Lung microvascular endothelial cell (primary cell): ENCODE measurements at regions not wholly inside any gene's neighbourhood (a gene's known extent, or its start where the extent isn't known, plus 50 kb on each side); places are given as distances from the start of the nearest gene placed in this dataset.
"Not testable (repeated sequence)": the region's sequence is repeated elsewhere in the genome, so short reads cannot be mapped to it uniquely, and the experiment has no call there.

Experiments
- DNase-seq, 2 donors: peaks; one replicate each; pipeline versions ENCODE4 v3.0.0 to v3.0.0-alpha.2; 2010; ENCODE audit warnings: low read depth in 2 of 2

DNA sequence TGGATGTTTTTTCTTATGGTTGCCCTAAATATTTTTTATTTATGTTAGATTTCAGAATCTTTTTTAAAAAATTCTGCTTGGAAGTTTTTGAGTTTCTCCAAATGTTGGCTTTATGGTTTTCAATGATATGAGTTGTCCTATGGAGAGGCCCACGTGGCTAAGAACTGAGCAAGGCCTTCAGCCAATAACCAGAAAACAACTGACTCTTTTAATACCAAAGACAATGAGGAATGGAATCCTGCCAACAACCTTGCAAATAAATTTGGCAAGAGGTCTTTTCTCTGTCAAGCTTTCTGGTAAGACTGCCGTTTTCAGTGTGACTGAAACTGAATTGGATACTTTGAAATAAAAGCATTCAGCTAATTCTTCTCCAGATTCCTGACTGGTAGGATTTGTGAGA, 1740.1 kb upstream of the WWC1 start:
- DNase-seq, result no peak

DNA sequence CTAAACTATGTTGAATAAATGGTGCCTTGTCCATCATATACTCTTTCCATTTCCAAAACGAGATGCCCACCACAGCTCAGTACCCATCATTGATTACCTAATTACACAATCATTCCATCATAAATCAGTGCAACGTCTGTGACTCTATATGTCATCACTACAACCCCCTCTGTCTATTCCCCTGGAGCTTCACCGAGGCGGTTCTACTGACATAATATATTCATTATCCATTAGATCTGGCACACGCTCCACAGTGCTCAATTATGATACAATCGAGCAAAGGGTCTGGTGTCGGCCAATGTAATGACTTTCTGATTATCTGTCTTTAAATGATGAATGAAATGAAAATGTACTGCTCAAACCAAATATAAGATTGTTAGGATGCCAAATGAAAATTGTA, 1737.7 kb upstream of the WWC1 start:
- DNase-seq, result no peak

DNA sequence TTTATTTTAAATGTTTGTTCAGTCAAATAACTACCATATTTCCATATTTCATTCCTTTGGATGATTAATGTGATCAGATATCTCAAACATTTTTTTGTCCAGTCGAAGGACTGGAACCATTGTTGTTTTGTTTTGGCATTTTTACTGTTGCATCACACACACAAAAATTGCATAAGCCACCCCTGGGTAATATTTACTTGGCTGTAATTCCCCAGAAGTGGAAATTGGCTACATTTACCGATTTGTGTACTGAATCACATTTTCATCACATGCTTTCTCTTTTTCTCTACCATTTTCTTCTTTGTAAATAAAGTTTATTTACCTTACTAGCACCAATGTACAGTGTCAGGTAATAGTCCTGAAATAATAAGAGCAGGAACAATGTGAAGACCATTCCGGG, 1729.7 kb upstream of the WWC1 start:
- DNase-seq, result no peak

DNA sequence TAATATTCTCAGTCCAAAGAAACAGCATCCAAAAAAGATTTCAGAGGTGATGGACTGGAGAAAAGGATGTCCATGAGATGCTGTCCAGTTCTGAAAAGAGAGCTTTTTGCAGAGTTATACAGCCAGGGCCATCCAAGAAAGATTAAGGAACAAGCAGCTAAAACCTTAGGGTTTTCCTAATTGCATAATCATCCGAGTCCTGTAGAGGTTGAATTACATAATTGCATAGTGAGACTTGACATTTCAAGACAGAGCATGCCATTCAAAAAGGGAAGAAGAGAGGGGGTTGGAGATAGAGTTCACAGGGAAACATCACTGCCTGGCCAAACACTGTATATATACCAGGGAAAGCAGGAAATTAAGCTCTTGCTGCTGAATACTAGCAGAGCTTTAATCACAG, 1729.2 kb upstream of the WWC1 start:
- no peak for DNase-seq

DNA sequence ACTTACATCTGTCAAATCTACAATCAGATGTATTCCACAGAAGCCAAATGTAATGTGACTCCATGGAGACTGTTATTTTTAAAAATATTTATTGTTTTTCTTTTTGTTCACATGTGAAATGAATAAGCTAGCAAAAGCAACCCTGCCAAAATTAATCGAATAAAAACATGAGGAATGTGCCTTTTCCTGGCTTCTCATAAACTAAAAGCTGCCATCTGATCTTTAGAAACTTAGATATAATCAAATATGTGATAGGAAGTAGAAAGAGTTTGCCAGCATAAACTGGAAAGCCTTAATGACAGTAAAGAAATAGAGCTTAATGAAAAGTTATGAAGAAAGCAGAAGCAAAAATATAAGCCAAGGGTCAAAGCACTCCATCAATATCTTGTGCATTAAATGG, 1724.7 kb upstream of the WWC1 start:
- DNase-seq, result no peak

DNA sequence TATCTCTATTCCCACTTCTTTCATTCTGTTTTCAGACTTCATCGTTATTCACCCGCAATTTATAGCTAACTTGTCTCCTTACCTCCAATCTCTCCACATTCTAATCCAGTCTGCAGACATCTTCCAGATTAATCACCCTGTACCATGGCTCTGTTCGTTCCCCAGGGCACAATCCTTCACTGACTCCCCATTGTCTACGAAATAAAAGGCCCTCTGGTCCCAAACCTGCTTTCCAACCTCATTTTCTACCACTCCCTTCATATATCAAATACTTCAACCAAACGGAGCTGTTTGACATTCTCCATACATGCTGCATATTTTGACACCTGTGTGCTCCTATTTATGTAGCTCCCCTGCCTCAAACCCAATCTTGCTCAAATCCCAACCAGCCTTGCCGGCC, 1720.6 kb upstream of the WWC1 start:
- DNase-seq, result no peak

DNA sequence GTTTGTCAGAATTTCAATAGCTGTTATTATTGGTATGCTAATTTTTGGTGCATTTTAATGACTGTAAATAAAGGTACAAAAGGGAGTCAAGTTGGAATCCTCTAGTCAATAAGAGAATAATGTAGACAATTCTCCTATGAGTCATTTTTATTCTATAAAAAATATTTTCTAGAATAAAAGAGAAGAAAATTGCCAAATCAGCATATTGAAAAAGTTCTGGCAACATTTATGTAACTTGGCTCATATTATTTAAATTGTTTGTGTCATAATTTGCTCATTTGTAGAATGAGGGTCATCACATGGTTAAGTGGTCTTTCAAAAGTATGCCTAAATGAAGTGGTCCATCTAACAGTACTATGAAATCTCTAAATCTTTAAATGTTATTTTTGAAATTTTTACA, 1719.8 kb upstream of the WWC1 start:
- DNase-seq, result no peak

DNA sequence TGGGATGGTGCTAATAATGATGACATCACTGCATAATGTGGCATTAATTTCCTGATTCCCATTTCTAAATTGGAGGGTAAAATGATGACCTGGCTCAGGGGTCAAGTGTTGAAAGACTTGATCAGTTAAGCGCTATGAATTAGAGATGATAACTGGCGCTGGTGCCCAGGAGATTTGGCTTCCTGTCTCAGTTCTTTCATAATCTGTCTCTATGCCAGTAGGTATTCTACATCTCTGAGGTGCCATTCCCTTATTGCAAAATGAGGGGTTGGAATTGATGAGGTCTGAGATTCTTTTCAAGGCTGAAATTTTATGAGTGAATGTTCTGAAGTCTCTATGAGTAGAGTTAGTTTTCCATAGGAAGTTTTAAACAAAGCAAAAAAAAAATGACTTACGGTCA, 1715.1 kb upstream of the WWC1 start:
- DNase-seq, result no peak

DNA sequence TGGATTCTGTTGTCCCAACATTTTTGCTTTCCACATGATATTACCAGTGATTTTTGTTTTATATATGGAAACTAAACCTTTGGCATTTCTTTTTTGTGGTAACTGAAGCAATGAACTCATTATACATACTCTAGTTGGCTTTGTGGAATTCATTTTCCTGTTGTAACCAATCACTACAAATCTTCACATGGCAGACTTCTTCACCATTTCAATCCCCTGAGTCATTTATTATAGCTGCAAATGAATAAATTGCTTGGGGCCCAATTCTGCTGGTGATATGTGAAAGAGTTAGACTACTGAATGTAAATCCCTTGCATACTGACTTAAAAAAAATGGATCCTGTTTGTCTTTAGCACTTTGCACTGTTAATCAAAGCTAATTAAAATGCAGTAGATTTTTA, 1709.6 kb upstream of the WWC1 start:
- no peak for DNase-seq

DNA sequence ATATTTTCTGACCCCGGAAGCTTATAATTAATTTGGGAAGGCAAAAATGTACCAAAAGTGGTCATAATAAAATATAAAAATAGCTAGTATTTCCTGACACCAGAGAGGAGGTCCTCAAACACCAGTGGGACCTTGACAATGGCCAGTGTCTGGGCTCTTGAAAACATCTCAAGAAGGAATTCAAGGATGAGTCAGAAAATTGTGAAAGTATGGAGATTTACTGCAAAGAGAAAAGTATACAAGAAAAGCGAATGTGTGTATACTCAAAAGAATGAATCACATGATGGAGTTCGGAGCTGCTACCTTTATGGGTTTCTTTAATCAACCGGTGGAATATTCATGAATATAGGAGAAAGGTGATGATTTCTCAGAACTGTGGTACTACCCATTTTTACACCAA, 1709.0 kb upstream of the WWC1 start:
- DNase-seq, result no peak

DNA sequence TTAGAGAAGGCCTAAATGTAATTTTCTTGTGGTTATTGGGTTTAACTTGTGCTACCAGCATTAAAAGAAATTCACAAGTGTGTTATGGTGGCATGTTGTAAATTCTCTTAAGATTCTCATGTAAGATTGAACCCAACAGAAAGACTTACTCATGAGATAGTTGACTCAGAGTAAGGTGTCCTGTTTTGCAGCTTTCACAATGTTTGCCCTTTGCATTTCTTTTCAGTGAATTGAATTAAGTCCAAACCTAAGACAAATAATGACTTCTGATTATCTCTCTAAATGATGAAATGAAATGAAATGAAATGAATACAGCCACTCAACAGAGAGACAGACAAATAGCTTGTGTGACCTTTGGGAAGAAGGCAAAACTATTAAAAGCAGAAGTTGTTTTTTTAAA, 1696.9 kb upstream of the WWC1 start:
- DNase-seq, result no peak

DNA sequence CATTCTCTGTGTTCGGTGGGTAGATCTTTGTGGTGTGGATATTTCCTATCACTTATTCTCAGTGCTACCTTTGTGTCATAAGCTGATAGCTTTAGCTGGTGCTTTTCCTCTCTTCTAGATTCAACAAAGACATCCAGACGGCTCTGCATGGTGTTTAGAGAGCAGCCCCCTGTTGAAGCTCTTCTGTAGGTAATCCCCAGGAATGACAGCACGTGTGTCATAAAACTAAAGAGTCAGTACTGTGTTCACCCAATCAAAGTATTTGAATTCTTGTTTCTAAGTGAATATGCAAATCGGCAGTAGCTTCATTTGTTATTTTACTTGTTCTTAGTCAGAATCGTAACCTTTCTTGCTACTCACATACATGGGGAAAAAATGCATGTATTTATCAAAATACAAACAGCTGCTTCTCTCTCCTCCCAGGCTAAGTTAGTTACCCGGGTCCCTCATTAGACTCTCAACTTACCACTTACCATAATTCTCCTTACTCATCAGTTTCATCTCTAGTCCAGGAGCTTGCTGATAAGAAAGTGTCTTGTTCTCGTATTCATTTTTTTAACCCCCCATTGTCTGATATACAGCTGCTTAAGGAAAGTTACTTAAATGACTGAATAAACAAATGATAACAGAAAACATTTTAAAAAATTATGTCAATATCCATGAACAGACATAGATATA, 1696.0 kb upstream of the WWC1 start:
- DNase-seq, result no peak

DNA sequence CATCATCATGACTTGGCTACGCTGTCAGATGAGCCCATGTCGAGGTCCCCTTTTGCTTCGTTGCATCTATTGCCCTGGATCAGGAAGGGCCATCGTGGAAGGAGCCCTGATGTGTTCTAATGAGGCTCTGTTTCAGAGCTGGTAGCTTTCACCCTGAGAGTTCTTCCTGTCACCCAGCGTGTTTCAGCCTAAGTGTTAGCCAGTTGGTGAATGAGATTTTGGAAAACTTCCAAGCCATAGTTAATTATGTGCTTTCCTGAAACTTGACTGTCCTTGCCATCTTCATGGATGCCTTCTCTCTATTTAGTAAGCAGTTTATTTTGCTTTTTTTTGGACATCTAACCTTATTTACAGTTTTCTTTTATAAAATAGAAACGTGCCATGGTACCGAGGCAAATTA, 1695.4 kb upstream of the WWC1 start:
- DNase-seq, result no peak

DNA sequence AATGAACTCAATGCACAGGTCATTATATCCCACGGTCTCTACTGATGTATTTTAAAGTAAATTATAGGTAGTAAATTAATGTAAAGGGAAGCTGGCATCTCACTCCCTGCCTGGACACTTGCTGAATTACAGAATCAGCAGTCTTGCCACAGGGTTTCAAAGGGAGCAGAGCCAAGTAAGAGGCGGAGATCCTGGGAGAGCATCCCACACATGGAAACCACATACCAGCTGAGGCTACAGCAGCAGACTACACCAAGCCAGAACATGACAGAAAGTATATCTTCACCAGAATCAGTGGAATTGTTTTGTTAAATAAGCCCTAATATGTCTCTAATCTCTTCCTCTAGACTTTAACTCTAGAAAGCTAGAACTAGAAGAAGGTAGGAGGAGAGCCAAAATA, 1689.2 kb upstream of the WWC1 start:
- DNase-seq, result no peak

DNA sequence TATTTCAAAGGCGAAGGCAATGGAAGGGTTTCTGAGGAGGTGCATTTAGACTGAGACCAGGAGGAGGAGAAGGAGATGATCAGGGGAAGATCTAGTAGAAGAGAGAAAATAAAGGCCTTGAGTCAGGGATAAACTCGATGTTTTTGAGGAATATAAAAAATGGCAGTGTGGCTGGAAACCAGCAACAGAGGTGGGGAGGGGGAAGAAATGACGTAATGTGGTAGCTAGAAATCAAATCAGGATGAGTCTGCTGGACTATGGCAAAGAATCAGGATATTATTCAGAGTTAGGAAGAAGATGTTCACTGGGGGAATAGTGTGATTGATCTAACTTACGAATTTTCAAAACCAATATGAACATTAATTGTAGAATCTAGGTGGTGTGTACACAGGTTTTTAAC, 1673.9 kb upstream of the WWC1 start:
- no peak for DNase-seq

DNA sequence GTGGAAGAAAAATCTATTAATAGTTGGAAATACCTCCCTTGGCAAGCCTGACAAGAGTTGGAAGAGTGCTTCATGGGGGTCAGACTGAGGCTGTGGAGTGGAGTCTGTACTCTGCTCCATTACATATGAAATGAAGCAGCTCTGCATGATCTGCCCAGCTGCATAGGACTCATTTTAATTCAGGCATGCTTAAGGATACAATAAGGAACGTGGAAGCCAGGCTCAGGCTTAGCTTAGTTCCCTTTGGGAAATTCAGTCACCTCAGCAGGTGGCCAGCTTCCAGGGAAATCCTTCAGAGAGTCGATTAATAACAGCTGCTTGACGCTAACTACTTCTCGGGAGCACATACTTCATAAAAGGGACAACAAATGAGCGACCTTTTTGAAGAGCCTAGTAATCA, 1672.9 kb upstream of the WWC1 start:
- no peak for DNase-seq

DNA sequence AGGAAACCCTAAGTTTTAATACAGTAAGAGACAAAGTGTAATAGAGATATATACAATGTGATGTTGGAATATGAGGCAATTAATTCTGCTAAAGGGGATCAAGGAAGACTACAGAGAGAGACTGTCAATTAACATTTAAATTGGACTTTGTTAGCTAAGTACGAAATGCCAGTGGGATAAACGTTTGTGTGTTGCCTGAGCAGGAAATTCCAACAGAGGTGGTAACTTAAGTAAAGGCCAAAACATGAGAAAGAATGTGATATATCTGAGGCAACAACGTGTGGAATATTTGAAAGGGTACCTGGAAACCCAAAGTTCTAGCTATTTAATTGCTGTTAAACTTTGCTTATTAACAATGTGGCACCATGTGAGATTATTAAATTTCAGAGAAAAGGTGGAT, 1666.9 kb upstream of the WWC1 start:
- DNase-seq, result no peak

DNA sequence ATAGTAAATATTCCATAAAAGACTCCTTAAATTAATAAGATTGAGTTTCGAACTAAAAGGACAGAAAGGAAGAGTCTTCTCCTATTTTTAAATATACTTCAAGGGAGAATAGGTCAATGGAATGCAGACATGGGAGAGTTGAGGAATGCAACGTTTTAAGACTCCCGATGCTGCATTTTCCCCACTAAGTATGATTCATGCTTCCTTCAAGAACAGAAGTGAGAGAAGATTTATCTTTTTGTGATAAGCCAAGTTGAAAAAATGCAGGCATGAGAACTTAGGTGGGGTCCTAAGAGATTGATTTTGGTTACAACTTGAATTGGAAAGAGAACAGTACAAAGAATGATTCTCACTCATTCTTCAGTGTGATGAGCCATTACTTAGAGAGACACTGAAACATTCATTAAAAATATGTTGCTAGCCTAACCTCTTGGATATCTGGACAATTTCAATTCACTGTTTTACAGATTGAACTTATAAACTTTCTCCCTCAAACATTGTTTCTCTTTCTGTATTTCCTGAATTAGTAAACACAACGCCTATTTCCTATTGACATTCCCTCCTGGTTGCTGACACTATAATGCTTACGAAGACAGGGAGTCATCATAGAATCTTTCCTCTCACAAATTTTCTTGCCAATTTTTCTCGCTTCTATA, 1666.1 kb upstream of the WWC1 start:
- no peak for DNase-seq

DNA sequence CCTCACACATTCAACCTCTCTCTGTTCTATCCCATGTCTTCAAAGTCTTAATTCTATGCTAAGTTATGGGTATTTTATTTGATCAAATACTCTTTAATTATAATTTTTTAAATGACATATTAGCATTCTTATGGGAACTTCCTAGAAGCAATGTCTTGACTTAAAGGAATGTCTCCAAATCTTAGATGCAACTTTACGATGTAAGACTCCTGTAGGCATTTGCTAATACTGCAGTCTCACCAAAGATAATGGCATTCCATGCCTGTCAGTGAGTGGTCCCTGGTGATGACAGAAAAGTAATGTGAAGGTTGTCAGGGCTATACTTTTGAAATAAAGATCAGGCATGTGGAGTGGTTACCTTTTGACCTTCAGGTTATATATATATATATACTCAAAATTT, 1654.2 kb upstream of the WWC1 start:
- DNase-seq, result no peak

DNA sequence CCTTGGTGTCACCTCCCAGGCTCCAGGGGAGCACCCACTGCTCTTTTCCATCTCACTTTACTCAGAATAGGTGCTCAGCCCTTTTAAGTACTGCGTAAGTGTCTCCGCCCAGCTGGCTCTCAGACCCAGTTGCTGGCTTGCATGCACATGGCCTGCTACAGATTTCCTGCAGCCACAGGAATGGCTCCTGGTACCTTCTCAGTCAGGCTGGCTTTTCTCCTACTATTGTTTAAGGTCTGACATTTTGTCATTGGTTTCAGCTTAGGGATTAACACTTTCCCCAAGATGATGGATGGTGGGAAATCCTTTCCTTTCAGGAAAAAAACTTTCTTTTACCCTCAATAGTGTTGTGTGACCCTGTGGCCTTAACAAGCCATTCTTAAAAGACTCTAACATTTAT, 1652.3 kb upstream of the WWC1 start:
- DNase-seq, result no peak

DNA sequence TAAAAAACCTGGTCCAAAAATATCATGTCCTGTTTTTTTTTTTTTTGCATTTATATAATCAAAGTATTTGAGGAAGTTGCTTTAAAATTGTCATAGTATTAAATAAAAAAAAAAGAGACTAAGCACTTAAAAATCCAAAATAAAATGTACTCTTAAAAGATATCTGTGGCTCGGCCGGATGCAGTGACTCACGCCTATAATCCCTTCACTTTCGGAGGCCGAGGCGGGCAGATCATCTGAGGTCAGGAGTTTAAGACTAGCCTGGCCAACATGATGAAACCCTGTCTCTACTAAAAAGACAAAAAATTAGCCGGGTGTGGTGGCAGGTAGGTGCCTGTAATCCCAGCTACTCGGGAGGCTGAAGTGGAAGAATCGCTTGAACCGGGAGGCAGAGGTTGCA, 1651.3 kb upstream of the WWC1 start:
- DNase-seq, result not testable (repeated sequence)

DNA sequence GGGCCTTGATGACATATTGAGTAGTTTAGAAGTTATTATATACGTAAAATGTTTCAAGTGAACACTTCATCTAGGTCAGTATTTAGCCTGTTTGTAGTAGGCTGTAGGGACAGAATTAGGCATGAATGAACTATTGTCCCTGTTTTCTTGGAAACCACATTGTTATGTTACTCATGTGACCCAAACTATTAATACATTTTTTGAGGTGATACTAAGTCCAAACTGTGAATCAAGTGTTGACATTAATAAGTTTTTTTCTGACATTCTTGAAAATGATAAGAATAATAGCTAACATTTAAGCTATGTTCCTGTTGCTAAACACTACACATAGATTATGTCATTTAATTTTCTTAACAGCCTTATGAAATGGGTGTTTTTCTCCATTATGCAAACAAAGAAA, 1642.7 kb upstream of the WWC1 start:
- no peak for DNase-seq

DNA sequence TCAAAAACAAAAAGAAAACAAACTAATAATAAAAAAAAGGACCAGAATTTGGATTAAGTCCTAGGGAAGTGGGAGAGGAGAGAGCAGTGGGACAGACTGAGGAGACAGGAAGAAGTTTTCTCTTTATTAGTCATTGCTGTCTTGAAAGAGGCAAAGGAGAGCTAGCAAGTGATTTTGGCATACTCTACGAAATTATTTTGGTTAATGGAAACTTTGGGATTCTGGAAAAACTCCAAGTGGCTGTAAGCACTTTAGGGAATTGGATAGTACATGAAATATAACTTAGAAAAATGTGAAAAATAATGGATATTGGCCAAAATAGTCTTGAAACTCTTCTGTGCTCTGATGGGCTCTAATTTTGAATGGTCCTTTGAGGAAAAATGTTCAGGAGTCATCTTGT, 1641.8 kb upstream of the WWC1 start:
- DNase-seq, result no peak

DNA sequence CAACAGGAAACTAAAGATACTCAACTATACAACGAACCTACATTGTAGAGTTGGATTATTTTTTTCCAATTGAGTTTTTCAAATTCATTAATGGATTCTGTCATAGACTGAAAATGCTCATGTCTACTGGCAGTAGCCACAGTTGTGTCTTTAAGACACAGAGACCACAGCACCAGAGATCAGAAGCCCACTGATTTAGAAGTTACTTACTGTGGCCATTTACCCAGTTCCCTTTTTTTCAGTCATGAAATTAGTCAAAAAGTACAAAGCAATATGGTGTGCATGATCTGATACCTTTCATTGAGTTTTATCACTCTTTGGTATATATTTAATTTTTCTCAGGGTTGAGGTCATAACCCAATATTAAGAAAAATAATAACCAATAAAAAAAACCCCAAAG, 1640.2 kb upstream of the WWC1 start:
- DNase-seq, result no peak
